ENCODE measurements at regions not wholly inside any gene's neighbourhood (a gene's known extent, or its start where the extent isn't known, plus 50 kb on each side); places are given as distances from the start of the nearest gene placed in this dataset.

GRCh38 chrX:39809331-39809730 is 288.4 kb downstream of the BCOR start:
- TF ChIP-seq CTCF (IDR thresholded peaks at IDR 0.05) = no peak
- TF ChIP-seq POLR2A (IDR thresholded peaks at IDR 0.05) = no peak
